H1 (cell line): ENCODE measurements at regions not wholly inside any gene's neighbourhood (a gene's known extent, or its start where the extent isn't known, plus 50 kb on each side); places are given as distances from the start of the nearest gene placed in this dataset.

ENCODE experiments used
- CTCF ChIA-PET: fragments of 300-600 bp; sonication (Branson Sonifier 250); formaldehyde crosslinking; loops from one replicate; lab custom pipeline; 2021; ENCODE audit not compliant: partially characterized antibody; lab: Charles Lee
- POLR2A ChIA-PET: fragments of 300-600 bp; sonication (Branson Sonifier 250); formaldehyde crosslinking; loops from one replicate; lab custom pipeline; 2021; ENCODE audit warnings: inconsistent platforms; ENCODE audit not compliant: partially characterized antibody; lab: Charles Lee
- DNase-seq, 2 experiments: peaks; one replicate each; pipeline versions ENCODE4 v3.0.0 to v3.0.0-alpha.2; 2010 to 2022; ENCODE audit warnings: low spot score in 2 of 2, low read depth in 1 of 2, mixed read lengths in 1 of 2
- FAIRE-seq: peaks from 2 replicates; lab custom pipeline; 2011; peaks lifted over from hg19 to GRCh38; lab: Jason Lieb, UNC
- H2AFZ ChIP-seq: 2 replicates; pipeline ENCODE4 v1.8.1; 2012; ENCODE audit warnings: low read length, inconsistent platforms
- H2AK5ac ChIP-seq: 2 replicates; pipeline ENCODE4 v1.6.1; 2013; ENCODE audit warnings: low read depth, low read length
- H2BK120ac ChIP-seq: replicated peaks from 2 replicates; pipeline ENCODE3; 2013; ENCODE audit warnings: low read depth, low read length, inconsistent platforms
- H2BK12ac ChIP-seq: 2 replicates; pipeline ENCODE4 v1.6.1; 2013; ENCODE audit warnings: low read depth, low read length
- H2BK15ac ChIP-seq: 2 replicates; pipeline ENCODE4 v1.6.1; 2013; ENCODE audit warnings: low read length
- H2BK20ac ChIP-seq: 2 replicates; pipeline ENCODE4 v1.6.1; 2013; ENCODE audit warnings: low read length
- H2BK5ac ChIP-seq: 2 replicates; pipeline ENCODE4 v1.6.1; 2013; ENCODE audit warnings: low read depth, low read length
- H3K14ac ChIP-seq: 2 replicates; pipeline ENCODE4 v1.6.1; 2013; ENCODE audit warnings: inconsistent platforms; ENCODE audit not compliant: insufficient read length
- H3K18ac ChIP-seq: 2 replicates; pipeline ENCODE4 v1.6.1; 2013; ENCODE audit warnings: low read length; ENCODE audit errors: extremely low read depth
- H3K23ac ChIP-seq: 2 replicates; pipeline ENCODE4 v1.6.1; 2013; ENCODE audit warnings: inconsistent platforms; ENCODE audit not compliant: insufficient read length
- H3K23me2 ChIP-seq: 2 replicates; pipeline ENCODE4 v1.6.1; 2013; ENCODE audit warnings: low read depth, low read length
- H3K27ac ChIP-seq: 2 replicates; pipeline ENCODE4 v1.6.1; 2011; ENCODE audit warnings: low read depth, low read length, inconsistent platforms
- H3K27me3 ChIP-seq, 4 experiments: replicated peaks in 1 of 4; 1 replicate in 1 of 4; 2 replicates in 3 of 4; pipeline versions ENCODE4 v1.6.1 to v1.8.1; 2011 to 2013; ENCODE audit warnings: low read length in 3 of 4, mild to moderate bottlenecking in 3 of 4, inconsistent platforms in 2 of 4, mixed read lengths in 2 of 4, moderate library complexity in 1 of 4; ENCODE audit not compliant: control insufficient read depth in 3 of 4, insufficient read depth in 3 of 4; ENCODE audit errors: extremely low read depth in 1 of 4
- H3K36me3 ChIP-seq, 4 experiments: 2 replicates each; pipeline versions ENCODE4 v1.6.1 to v1.8.1; 2011 to 2013; ENCODE audit warnings: mild to moderate bottlenecking in 4 of 4, low read length in 3 of 4, moderate library complexity in 2 of 4, control low read depth in 1 of 4, inconsistent platforms in 1 of 4; ENCODE audit not compliant: insufficient read depth in 4 of 4, control insufficient read depth in 2 of 4
- H3K4ac ChIP-seq: replicated peaks from 2 replicates; pipeline ENCODE3; 2013; ENCODE audit warnings: low read length, low read depth, mixed read lengths, inconsistent platforms; ENCODE audit not compliant: insufficient read length
- H3K4me1 ChIP-seq, 4 experiments: replicated peaks in 1 of 4; 1 replicate in 1 of 4; 2 replicates in 3 of 4; pipeline versions ENCODE4 v1.6.1 to v1.8.1; 2011 to 2013; ENCODE audit warnings: low read length in 3 of 4, inconsistent platforms in 2 of 4, mixed read lengths in 1 of 4; ENCODE audit not compliant: insufficient read depth in 4 of 4, control insufficient read depth in 3 of 4
- H3K4me2 ChIP-seq, 2 experiments: 2 replicates each; pipeline versions ENCODE4 v1.6.1 to v1.8.1; 2011 to 2013; ENCODE audit warnings: low read depth in 2 of 2, low read length in 2 of 2, control low read depth in 1 of 2, inconsistent platforms in 1 of 2, mild to moderate bottlenecking in 1 of 2; ENCODE audit not compliant: insufficient read depth in 1 of 2
- H3K4me3 ChIP-seq, 4 experiments: fragments of 200-600, 300-600 bp in 1 of 4; sonication (generic), shearing (Covaris generic), sonication (Bioruptor Twin) in 1 of 4; 2 replicates each; pipeline versions ENCODE4 v1.5.1 to v1.8.1; 2011 to 2016; ENCODE audit warnings: low read length in 4 of 4, low read depth in 3 of 4, control low read depth in 2 of 4, inconsistent platforms in 2 of 4, mild to moderate bottlenecking in 2 of 4, mixed read lengths in 1 of 4, moderate library complexity in 1 of 4; ENCODE audit not compliant: insufficient read depth in 2 of 4; ENCODE audit errors: extremely low read depth in 1 of 4
- H3K56ac ChIP-seq: replicated peaks from 2 replicates; pipeline ENCODE3; 2013; ENCODE audit warnings: low read depth, mild to moderate bottlenecking, mixed read lengths, low read length, inconsistent platforms; ENCODE audit not compliant: insufficient read length
- H3K79me1 ChIP-seq: 2 replicates; pipeline ENCODE4 v1.6.1; 2013; ENCODE audit warnings: low read depth, low read length, control low read depth
- H3K79me2 ChIP-seq, 2 experiments: 2 replicates each; pipeline versions ENCODE4 v1.6.1 to v1.8.1; 2012 to 2013; ENCODE audit warnings: low read length in 2 of 2, mild to moderate bottlenecking in 2 of 2, inconsistent platforms in 1 of 2; ENCODE audit not compliant: insufficient read depth in 2 of 2, control insufficient read depth in 1 of 2
- H3K9ac ChIP-seq, 4 experiments: replicated peaks in 1 of 4; 1 replicate in 1 of 4; 2 replicates in 3 of 4; pipeline versions ENCODE4 v1.6.1 to v1.8.1; 2011 to 2013; ENCODE audit warnings: low read depth in 3 of 4, low read length in 3 of 4, control low read depth in 2 of 4, mild to moderate bottlenecking in 2 of 4, moderate library complexity in 2 of 4, inconsistent platforms in 1 of 4; ENCODE audit errors: extremely low read depth in 1 of 4
- H3K9me3 ChIP-seq, 2 experiments: 2 replicates each; pipeline versions ENCODE4 v1.6.1 to v1.8.1; 2012 to 2013; ENCODE audit warnings: mild to moderate bottlenecking in 2 of 2, moderate library complexity in 2 of 2, control low read depth in 1 of 2, inconsistent platforms in 1 of 2, low read depth in 1 of 2, low read length in 1 of 2, mixed read lengths in 1 of 2; ENCODE audit not compliant: insufficient read depth in 2 of 2
- H4K20me1 ChIP-seq, 2 experiments: replicated peaks in 1 of 2; 2 replicates each; pipeline versions ENCODE3 to v1.8.1; 2011 to 2013; ENCODE audit warnings: inconsistent platforms in 2 of 2, low read length in 2 of 2, mild to moderate bottlenecking in 1 of 2; ENCODE audit not compliant: insufficient read depth in 2 of 2, control insufficient read depth in 1 of 2
- H4K5ac ChIP-seq: 2 replicates; pipeline ENCODE4 v1.6.1; 2013; ENCODE audit warnings: low read length, low read depth, mixed read lengths, inconsistent platforms; ENCODE audit not compliant: insufficient read length
- H4K8ac ChIP-seq: 2 replicates; pipeline ENCODE4 v1.8.0; 2013; ENCODE audit warnings: mild to moderate bottlenecking, moderate library complexity, low read length, inconsistent platforms; ENCODE audit not compliant: insufficient read depth; ENCODE audit errors: extremely low read depth
- H4K91ac ChIP-seq: replicated peaks from 2 replicates; pipeline ENCODE3; 2013; ENCODE audit warnings: low read length, mixed read lengths, inconsistent platforms; ENCODE audit not compliant: insufficient read length
- BCL11A ChIP-seq, 2 experiments: IDR thresholded peaks; one replicate each; pipeline ENCODE4 v1.6.1; 2011; ENCODE audit warnings: low read depth in 2 of 2, low read length in 2 of 2, mild to moderate bottlenecking in 2 of 2
- FOSL1 ChIP-seq: IDR thresholded peaks from 2 replicates; pipeline ENCODE4 v1.6.1; 2011; ENCODE audit warnings: mild to moderate bottlenecking, low read depth, low read length, moderate library complexity; ENCODE audit not compliant: insufficient read depth
- SRF ChIP-seq: IDR thresholded peaks from 2 replicates; pipeline ENCODE4 v1.6.1; 2011; ENCODE audit warnings: mild to moderate bottlenecking, low read depth, low read length, moderate library complexity
- TCF12 ChIP-seq: IDR thresholded peaks from 2 replicates; pipeline ENCODE4 v1.6.1; 2011; ENCODE audit warnings: low read depth, mild to moderate bottlenecking, low read length
- WGBS, 2 experiments: shearing (Covaris generic) in 1 of 2; methylation state at CpG; one replicate each; pipeline versions ENCODE4 v1.1.6 to v1.1.7; 2013 to 2015; ENCODE audit warnings: low lambda C conversion rate in 2 of 2, mixed read lengths in 2 of 2, inconsistent platforms in 1 of 2, low coverage in 1 of 2, missing lambda C conversion rate in 1 of 2; ENCODE audit not compliant: insufficient replicate concordance in 2 of 2, insufficient coverage in 1 of 2, insufficient read length in 1 of 2; ENCODE audit errors: extremely low coverage in 1 of 2, missing lambda C conversion rate in 1 of 2; 5-methylcytosine and 5-hydroxymethylcytosine counted together

GRCh38 chr2:239580199-239580527 lies 179.3 kb upstream of the HDAC4 start:
- ChIA-PET CTCF (interaction anchor here (0.7 kb wide), 1 partner anchor 1382 kb away, joined by 3 read pairs; no protein-coding TSS in a partner anchor), POLR2A (no interaction called here)
- no peak overlapping the region for H3K4ac ChIP-seq
- H2BK5ac ChIP-seq = no peak overlapping the region
- no peak overlapping the region for H2BK20ac ChIP-seq
- peaks cover 0 to 6% of the 10 kb centered on the region in 2 experiments; a peak in 1 of 4 replicates for H3K9me3 ChIP-seq
- H3K18ac ChIP-seq = no peak overlapping the region
- no peaks in the 10 kb centered on the region; a peak in 1 of 7 replicates for H3K4me1 ChIP-seq
- no peak overlapping the region for H3K9ac ChIP-seq
- no peak overlapping the region for H4K91ac ChIP-seq
- no peak overlapping the region for H3K14ac ChIP-seq
- no peak overlapping the region for H3K56ac ChIP-seq
- TF ChIP-seq SRF (no peak), BCL11A (IDR thresholded peaks at IDR 0.05; ENCODE audit: low read depth in 2 of 2, low read length in 2 of 2) (no peak), TCF12 (no peak), FOSL1 (no peak)
- no peak overlapping the region for H2BK12ac ChIP-seq
- no peak overlapping the region for H2BK15ac ChIP-seq
- no peaks in the 10 kb centered on the region for H4K20me1 ChIP-seq
- no peaks in the 10 kb centered on the region for H3K36me3 ChIP-seq
- H4K5ac ChIP-seq = no peak overlapping the region
- no peaks in the 10 kb centered on the region for H3K23me2 ChIP-seq
- H3K27ac ChIP-seq = no peak overlapping the region
- DNase-seq (no peak), FAIRE-seq (no peak)
- H3K4me2 ChIP-seq = no peak overlapping the region
- H2BK120ac ChIP-seq = no peak overlapping the region
- no peaks in the 10 kb centered on the region for H3K79me1 ChIP-seq
- H2AFZ ChIP-seq = no peak overlapping the region
- H4K8ac ChIP-seq = no peak overlapping the region
- 89% methylated on average over 3 of the region's 3 CpGs; no CpG with 5 or more reads in 1 of the 2 experiments for WGBS, 2 experiments
- H2AK5ac ChIP-seq = no peak overlapping the region
- H3K23ac ChIP-seq = no peak overlapping the region
- no peak overlapping the region for H3K4me3 ChIP-seq
- H3K79me2 ChIP-seq = no peaks in the 10 kb centered on the region
- no peaks in the 10 kb centered on the region for H3K27me3 ChIP-seq
